ENCODE measurements at regions not wholly inside any gene's neighbourhood (a gene's known extent, or its start where the extent isn't known, plus 50 kb on each side); places are given as distances from the start of the nearest gene placed in this dataset.

GRCh38 chr10:107471911-107472310, 307.4 kb upstream of the SORCS1 start:
- TF ChIP-seq CTCF (conservative IDR thresholded peaks at IDR 0.05; ENCODE audit: low read depth, low read length) (no peak), RAD21 (IDR thresholded peaks at IDR 0.05; ENCODE audit: low read length) (no peak), CHD1 (IDR thresholded peaks at IDR 0.05; ENCODE audit: low read depth, low read length) (no peak), SMC3 (IDR thresholded peaks at IDR 0.05; ENCODE audit: low read depth, low read length) (no peak), FOS (IDR thresholded peaks at IDR 0.05; ENCODE audit: low read depth, low read length) (no peak), POLR2A (IDR thresholded peaks at IDR 0.05; ENCODE audit: low read depth, low read length) (no peak), MAFK (IDR thresholded peaks at IDR 0.05; ENCODE audit: low read depth, low read length) (no peak), MAZ (IDR thresholded peaks at IDR 0.05; ENCODE audit: borderline replicate concordance, low read depth, low read length) (no peak), MXI1 (IDR thresholded peaks at IDR 0.05; ENCODE audit: borderline replicate concordance, low read depth, low read length) (no peak), ELK1 (IDR thresholded peaks at IDR 0.05; ENCODE audit: borderline replicate concordance, low read depth, low read length) (no peak), NFE2L2 (IDR thresholded peaks at IDR 0.05; ENCODE audit: low read depth, low read length) (no peak)

Data from IMR-90 (cell line).